ENCODE measurements at regions not wholly inside any gene's neighbourhood (a gene's known extent, or its start where the extent isn't known, plus 50 kb on each side); places are given as distances from the start of the nearest gene placed in this dataset.

GRCh38 chr5:52727020-52727419 lies 60.7 kb upstream of the ITGA1 start:
- ChIA-PET POLR2A (ENCODE audit: partially characterized antibody) (no interaction called here), CTCF (ENCODE audit: partially characterized antibody) (no interaction called here)
- DNase-seq (ENCODE audit: low read depth in 1 of 2, low spot score in 2 of 2) = no peak
- H3K56ac ChIP-seq (replicated peaks; ENCODE audit: insufficient read length, low read depth, low read length) = no peak overlapping the region
- H3K4me2 ChIP-seq (ENCODE audit: insufficient read depth in 1 of 2, low read depth in 2 of 2, low read length in 2 of 2) = no peak overlapping the region
- H3K4ac ChIP-seq (replicated peaks; ENCODE audit: insufficient read length, low read depth, low read length) = no peak overlapping the region
- no peak overlapping the region for H3K23ac ChIP-seq (ENCODE audit: insufficient read length)
- H3K4me1 ChIP-seq (replicated peaks in 1 of 4; ENCODE audit: control insufficient read depth in 3 of 4, insufficient read depth in 4 of 4, low read length in 3 of 4) = no peaks in the 10 kb centered on the region
- no peak overlapping the region for H3K14ac ChIP-seq (ENCODE audit: insufficient read length)
- H2BK5ac ChIP-seq (ENCODE audit: low read depth, low read length) = no peak overlapping the region
- no peaks in the 10 kb centered on the region for H3K27me3 ChIP-seq (replicated peaks in 1 of 4; ENCODE audit: control insufficient read depth in 3 of 4, extremely low read depth in 1 of 4, insufficient read depth in 3 of 4, low read length in 3 of 4)
- no peak overlapping the region for H4K8ac ChIP-seq (ENCODE audit: extremely low read depth, insufficient read depth, low read length)
- H3K18ac ChIP-seq (ENCODE audit: extremely low read depth, low read length) = no peak overlapping the region
- H2BK120ac ChIP-seq (replicated peaks; ENCODE audit: low read depth, low read length) = no peak overlapping the region
- peaks cover 0 to 3% of the 10 kb centered on the region in 2 experiments; a peak in 2 of 4 replicates for H3K9me3 ChIP-seq (ENCODE audit: insufficient read depth in 2 of 2, low read depth in 1 of 2, low read length in 1 of 2)
- no peak overlapping the region for H2BK15ac ChIP-seq (ENCODE audit: low read length)
- no peak overlapping the region for H3K9ac ChIP-seq (replicated peaks in 1 of 4; ENCODE audit: extremely low read depth in 1 of 4, low read depth in 3 of 4, low read length in 3 of 4)
- no peak overlapping the region for H4K91ac ChIP-seq (replicated peaks; ENCODE audit: insufficient read length, low read length)
- no peak overlapping the region for H2AFZ ChIP-seq (ENCODE audit: low read length)
- H3K79me2 ChIP-seq (ENCODE audit: control insufficient read depth in 1 of 2, insufficient read depth in 2 of 2, low read length in 2 of 2) = no peaks in the 10 kb centered on the region
- H4K20me1 ChIP-seq (replicated peaks in 1 of 2; ENCODE audit: control insufficient read depth in 1 of 2, insufficient read depth in 2 of 2, low read length in 2 of 2) = no peaks in the 10 kb centered on the region
- no peak overlapping the region for H2BK20ac ChIP-seq (ENCODE audit: low read length)
- H3K4me3 ChIP-seq (ENCODE audit: extremely low read depth in 1 of 4, insufficient read depth in 2 of 4, low read depth in 3 of 4, low read length in 4 of 4) = no peak overlapping the region
- H3K36me3 ChIP-seq (ENCODE audit: control insufficient read depth in 2 of 4, insufficient read depth in 4 of 4, low read length in 3 of 4) = no peaks in the 10 kb centered on the region
- no peaks in the 10 kb centered on the region for H3K23me2 ChIP-seq (ENCODE audit: low read depth, low read length)
- FAIRE-seq = no peak
- H2BK12ac ChIP-seq (ENCODE audit: low read depth, low read length) = no peak overlapping the region
- H3K79me1 ChIP-seq (ENCODE audit: low read depth, low read length) = no peaks in the 10 kb centered on the region
- no peak overlapping the region for H3K27ac ChIP-seq (ENCODE audit: low read depth, low read length)
- H2AK5ac ChIP-seq (ENCODE audit: low read depth, low read length) = no peak overlapping the region
- H4K5ac ChIP-seq (ENCODE audit: insufficient read length, low read depth, low read length) = no peak overlapping the region
- no peak for TF ChIP-seq CTCF (IDR thresholded peaks at IDR 0.05; ENCODE audit: control extremely low read depth in 1 of 3, insufficient read depth in 1 of 3, low read depth in 1 of 3, low read length in 3 of 3)
- no peak for TF ChIP-seq HDAC2 (IDR thresholded peaks at IDR 0.05; ENCODE audit: borderline replicate concordance in 1 of 2, low read depth in 2 of 2, low read length in 2 of 2)
- no peak for TF ChIP-seq ZNF274 (IDR thresholded peaks at IDR 0.05; ENCODE audit: borderline replicate concordance, extremely low read depth, low read length)
- TF ChIP-seq, protein P1, sequence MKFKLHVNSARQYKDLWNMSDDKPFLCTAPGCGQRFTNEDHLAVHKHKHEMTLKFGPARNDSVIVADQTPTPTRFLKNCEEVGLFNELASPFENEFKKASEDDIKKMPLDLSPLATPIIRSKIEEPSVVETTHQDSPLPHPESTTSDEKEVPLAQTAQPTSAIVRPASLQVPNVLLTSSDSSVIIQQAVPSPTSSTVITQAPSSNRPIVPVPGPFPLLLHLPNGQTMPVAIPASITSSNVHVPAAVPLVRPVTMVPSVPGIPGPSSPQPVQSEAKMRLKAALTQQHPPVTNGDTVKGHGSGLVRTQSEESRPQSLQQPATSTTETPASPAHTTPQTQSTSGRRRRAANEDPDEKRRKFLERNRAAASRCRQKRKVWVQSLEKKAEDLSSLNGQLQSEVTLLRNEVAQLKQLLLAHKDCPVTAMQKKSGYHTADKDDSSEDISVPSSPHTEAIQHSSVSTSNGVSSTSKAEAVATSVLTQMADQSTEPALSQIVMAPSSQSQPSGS (IDR thresholded peaks at IDR 0.05; ENCODE audit: low read length) = no peak

All from H1 (cell line).